Prostate gland (tissue), 2 donors: ENCODE measurements at regions not wholly inside any gene's neighbourhood (a gene's known extent, or its start where the extent isn't known, plus 50 kb on each side); places are given as distances from the start of the nearest gene placed in this dataset.

Source experiments
- DNase-seq: peaks from one replicate; pipeline ENCODE4 v3.0.0-alpha.2; 2019; ENCODE audit warnings: low spot score
- H3K27ac ChIP-seq, 2 donors: fragments of 200-600 bp; sonication (generic); 2 replicates each; pipeline ENCODE4 v1.5.1; 2017 to 2019
- H3K27me3 ChIP-seq: fragments of 200-600 bp; sonication (generic); replicated peaks from 2 replicates; pipeline ENCODE4 v1.5.1; 2019; ENCODE audit not compliant: insufficient read depth
- H3K36me3 ChIP-seq, 2 donors: fragments of 200-600 bp; sonication (generic); 1 replicate in 1 of 2; 2 replicates in 1 of 2; pipeline versions ENCODE4 v1.5.1 to v1.8.1; 2017 to 2019
- H3K4me1 ChIP-seq: fragments of 200-600 bp; sonication (generic); replicated peaks from 2 replicates; pipeline ENCODE4 v1.5.1; 2019
- H3K4me3 ChIP-seq, 2 donors: fragments of 200-600 bp; sonication (generic); 2 replicates each; pipeline ENCODE4 v1.5.1; 2017 to 2019
- H3K9me3 ChIP-seq: fragments of 200-600 bp; sonication (generic); 2 replicates; pipeline ENCODE4 v1.5.1; 2017
- POLR2A ChIP-seq: fragments of 450-650 bp; IDR thresholded peaks from one replicate; pipeline ENCODE4 v1.6.1; 2016; ENCODE audit warnings: antibody characterized with exemption, mild to moderate bottlenecking
- POLR2AphosphoS5 ChIP-seq: sonication (generic); formaldehyde crosslinking; IDR thresholded peaks from one replicate; pipeline ENCODE4 v1.6.1; 2017; ENCODE audit warnings: antibody characterized with exemption
- WGBS: methylation state at CpG from one replicate; pipeline ENCODE4 v1.1.5; 2018; 5-methylcytosine and 5-hydroxymethylcytosine counted together
- intact Hi-C: fragments of 100-400 bp; cut with DNase I; formaldehyde crosslinking; loops from one replicate; pipeline ENCODE4 v1.14.2; 2022
- TF ChIP-seq, protein P1 (sequence below), 4 experiments: fragments of 200-600 bp in 2 of 4; fragments of 450-650 bp in 2 of 4; sonication (generic) in 2 of 4; IDR thresholded peaks; 1 replicate in 3 of 4; 2 replicates in 1 of 4; pipeline ENCODE4 v1.5.1; 2016 to 2019; ENCODE audit warnings: antibody characterized with exemption in 4 of 4, mild to moderate bottlenecking in 2 of 4, moderate library complexity in 2 of 4

DNA sequence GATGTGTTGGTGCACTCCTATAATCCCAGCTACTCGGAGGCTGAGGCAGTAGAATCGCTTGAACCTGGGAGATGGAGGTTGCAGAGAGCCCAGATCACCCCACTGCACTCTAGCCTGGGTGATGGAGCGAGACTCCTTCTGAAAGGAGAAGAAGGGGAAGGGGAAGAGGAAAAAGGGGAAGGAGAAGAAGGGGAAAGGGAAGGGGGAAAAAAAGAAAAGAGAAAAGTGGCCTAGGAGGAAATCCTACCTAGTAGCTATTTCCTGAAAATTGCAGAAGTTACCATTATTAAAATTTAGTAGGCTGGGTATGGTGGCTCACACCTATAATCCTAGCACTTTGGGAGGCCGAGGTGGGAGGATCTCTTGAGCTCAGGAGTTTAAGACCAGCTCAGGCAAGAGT, 67.4 kb downstream of the ARRDC3 start:
- Histone ChIP-seq H3K27ac (no peak overlapping the region), H3K4me3 (no peak overlapping the region), H3K9me3 (no peaks in the 10 kb centered on the region), H3K27me3 (no peaks in the 10 kb centered on the region), H3K4me1 (no peaks in the 10 kb centered on the region), H3K36me3 (no peaks in the 10 kb centered on the region)
- intact Hi-C loops = no loop called here
- 95% methylated on average over 4 of the region's 4 CpGs for WGBS
- TF ChIP-seq POLR2A = no peak
- no peak for TF ChIP-seq POLR2AphosphoS5
- TF ChIP-seq, protein P1, sequence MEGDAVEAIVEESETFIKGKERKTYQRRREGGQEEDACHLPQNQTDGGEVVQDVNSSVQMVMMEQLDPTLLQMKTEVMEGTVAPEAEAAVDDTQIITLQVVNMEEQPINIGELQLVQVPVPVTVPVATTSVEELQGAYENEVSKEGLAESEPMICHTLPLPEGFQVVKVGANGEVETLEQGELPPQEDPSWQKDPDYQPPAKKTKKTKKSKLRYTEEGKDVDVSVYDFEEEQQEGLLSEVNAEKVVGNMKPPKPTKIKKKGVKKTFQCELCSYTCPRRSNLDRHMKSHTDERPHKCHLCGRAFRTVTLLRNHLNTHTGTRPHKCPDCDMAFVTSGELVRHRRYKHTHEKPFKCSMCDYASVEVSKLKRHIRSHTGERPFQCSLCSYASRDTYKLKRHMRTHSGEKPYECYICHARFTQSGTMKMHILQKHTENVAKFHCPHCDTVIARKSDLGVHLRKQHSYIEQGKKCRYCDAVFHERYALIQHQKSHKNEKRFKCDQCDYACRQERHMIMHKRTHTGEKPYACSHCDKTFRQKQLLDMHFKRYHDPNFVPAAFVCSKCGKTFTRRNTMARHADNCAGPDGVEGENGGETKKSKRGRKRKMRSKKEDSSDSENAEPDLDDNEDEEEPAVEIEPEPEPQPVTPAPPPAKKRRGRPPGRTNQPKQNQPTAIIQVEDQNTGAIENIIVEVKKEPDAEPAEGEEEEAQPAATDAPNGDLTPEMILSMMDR (IDR thresholded peaks at IDR 0.05) = no peak
- no peak for DNase-seq

DNA sequence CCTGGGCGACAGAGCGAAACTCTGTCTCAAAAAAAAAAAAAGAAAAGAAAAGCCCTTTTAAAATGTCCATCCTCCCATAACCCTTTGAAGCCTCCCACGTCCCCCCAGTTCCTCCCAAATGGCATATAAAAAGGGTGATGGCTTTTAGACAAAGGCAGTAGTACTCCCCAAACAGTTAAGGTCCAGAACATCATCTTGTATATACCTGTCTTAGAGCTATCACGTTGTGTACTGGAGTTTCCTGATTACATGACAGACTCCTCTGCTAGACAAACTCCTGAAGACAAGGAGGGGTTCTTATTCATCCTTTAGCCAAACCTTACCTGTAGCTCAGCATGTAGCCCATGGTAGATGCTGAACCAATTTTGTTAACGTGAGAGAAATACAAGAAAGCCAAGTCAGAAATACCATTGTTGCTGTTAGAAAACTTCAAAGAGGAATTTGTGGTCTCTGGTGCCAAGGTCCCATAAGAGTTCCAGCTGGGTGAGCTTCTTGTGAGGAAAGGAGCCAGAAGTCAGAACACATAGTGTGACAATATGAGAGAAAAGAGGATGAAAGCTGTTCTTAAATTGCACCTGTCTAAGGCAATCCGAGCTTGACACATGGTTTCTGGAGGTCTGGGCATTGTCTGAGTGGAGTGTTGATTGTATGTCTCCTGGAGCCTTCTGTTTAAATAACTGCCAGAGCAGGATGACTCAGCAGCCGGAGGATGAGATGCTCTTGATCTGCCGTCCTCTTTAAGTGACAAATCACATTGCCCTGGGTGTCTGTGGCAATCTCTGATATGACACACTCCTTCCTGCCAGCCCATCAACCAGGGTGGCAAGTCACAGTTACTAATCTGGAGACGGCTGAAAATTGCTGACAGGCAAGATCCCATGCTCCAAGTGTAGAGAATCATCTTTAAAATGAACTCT, 69.1 kb downstream of the ARRDC3 start:
- no peaks in the 10 kb centered on the region for H3K27me3 ChIP-seq
- WGBS = 33% methylated on average over 9 of the region's 9 CpGs
- TF ChIP-seq POLR2AphosphoS5 (no peak), POLR2A (no peak)
- TF ChIP-seq, protein P1 (IDR thresholded peaks at IDR 0.05) = no peak
- H3K4me1 ChIP-seq = no peaks in the 10 kb centered on the region
- H3K36me3 ChIP-seq = no peaks in the 10 kb centered on the region
- H3K9me3 ChIP-seq = no peaks in the 10 kb centered on the region
- DNase-seq = peak; percentile 6
- intact Hi-C loops = loop anchor here (5.0 kb wide), 1 partner anchor 68 kb away; the partner anchor contains the start of gene ARRDC3
- H3K27ac ChIP-seq = no peak overlapping the region
- no peak overlapping the region for H3K4me3 ChIP-seq

DNA sequence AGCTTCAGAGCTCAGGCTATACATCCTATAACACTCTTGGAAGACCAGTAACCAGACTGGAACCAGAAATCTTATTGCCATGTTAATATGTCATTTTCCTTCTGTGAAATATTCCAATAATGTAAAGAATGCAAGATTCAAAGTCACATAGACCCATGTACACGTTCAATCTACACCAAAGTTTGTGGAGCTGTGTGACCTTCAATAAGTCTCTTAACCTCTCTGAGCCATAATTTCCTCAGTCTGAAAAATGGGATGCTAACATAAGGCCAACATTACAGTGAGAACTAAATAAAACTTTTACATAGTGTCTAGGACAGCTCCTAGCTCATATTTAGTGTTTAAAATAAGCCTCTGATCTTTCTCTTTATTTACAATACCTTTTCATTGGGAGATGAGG, 70.4 kb downstream of the ARRDC3 start:
- TF ChIP-seq POLR2AphosphoS5 = no peak
- TF ChIP-seq POLR2A = no peak
- TF ChIP-seq, protein P1 (IDR thresholded peaks at IDR 0.05) = no peak
- H3K27me3 ChIP-seq = no peaks in the 10 kb centered on the region
- no peak overlapping the region for H3K4me3 ChIP-seq
- no peaks in the 10 kb centered on the region for H3K9me3 ChIP-seq
- 47% methylated on average over 1 of the region's 1 CpG for WGBS
- H3K27ac ChIP-seq = peak overlapping the region; percentile 21 to 44
- intact Hi-C loops = loop anchor here (5.0 kb wide), 1 partner anchor 70 kb away; the partner anchor contains the start of gene ARRDC3
- no peaks in the 10 kb centered on the region for H3K36me3 ChIP-seq
- no peak for DNase-seq
- no peaks in the 10 kb centered on the region for H3K4me1 ChIP-seq

DNA sequence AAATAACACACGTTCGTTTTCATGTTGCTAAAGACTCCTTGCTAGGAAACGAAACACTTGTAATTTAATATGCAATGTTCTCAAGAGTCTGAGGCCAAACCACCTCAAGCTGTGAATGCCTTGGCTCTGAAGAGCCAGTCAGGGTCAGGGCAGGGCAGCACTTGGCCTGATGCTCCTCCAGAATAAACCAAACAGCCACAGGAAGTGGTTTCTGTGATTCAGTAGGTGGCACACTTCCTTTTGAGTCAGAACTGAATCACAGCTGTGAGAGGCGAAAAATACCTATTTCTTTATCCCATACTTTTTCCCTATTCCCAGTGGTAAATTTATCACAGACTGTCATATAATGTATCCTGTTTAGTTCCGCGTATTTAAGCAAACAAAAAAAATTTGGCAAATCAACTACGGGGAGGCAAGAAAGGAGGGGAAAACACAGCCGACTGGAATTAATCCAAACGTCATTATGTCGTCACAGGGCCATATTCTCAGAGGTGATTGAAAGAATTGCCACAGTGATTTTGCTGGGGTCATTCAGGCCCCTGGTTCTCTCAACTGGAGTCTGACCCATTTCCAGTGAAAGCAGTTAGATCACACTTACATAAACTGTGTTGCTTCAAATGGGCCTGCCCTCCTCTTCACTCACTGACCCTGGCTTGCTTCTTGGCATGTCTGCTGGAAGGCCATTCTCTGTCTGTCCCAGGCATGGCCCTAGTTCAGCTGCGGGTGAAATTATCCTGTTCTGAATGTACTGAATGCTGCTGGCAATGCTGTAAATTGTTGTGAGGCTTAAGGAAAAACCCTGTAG, 71.2 kb downstream of the ARRDC3 start:
- DNase-seq = peak; percentile 13
- peak overlapping the region; percentile 31 to 44 for H3K27ac ChIP-seq
- TF ChIP-seq POLR2A (peak; percentile 15), POLR2AphosphoS5 (peak; percentile 46)
- TF ChIP-seq, protein P1 (IDR thresholded peaks at IDR 0.05) = peak in 1 of 4 experiments; percentile 6
- H3K27me3 ChIP-seq = no peaks in the 10 kb centered on the region
- H3K4me3 ChIP-seq = no peak overlapping the region
- H3K9me3 ChIP-seq = no peaks in the 10 kb centered on the region
- H3K4me1 ChIP-seq = no peaks in the 10 kb centered on the region
- intact Hi-C loops = loop anchor here (5.0 kb wide), 1 partner anchor 70 kb away; the partner anchor contains the start of gene ARRDC3
- H3K36me3 ChIP-seq = no peaks in the 10 kb centered on the region
- WGBS = 38% methylated on average over 11 of the region's 11 CpGs
